Aorta (tissue), 5 donors: ENCODE measurements at regions not wholly inside any gene's neighbourhood (a gene's known extent, or its start where the extent isn't known, plus 50 kb on each side); places are given as distances from the start of the nearest gene placed in this dataset.

Source experiments
- ATAC-seq: fragments of 200-7000 bp; cut with Tn5 transposase; one replicate; pipeline ENCODE4 v1.9.1; 2022; ENCODE audit warnings: moderate library complexity; ENCODE audit not compliant: low FRiP score
- DNase-seq, 2 donors: peaks; one replicate each; pipeline ENCODE4 v3.0.0-alpha.2; 2020
- H3K27ac ChIP-seq, 2 donors: one replicate each; pipeline ENCODE4 v1.5.1; 2013; ENCODE audit warnings: low read length in 2 of 2, mild to moderate bottlenecking in 2 of 2, moderate library complexity in 2 of 2, control low read depth in 1 of 2, inconsistent platforms in 1 of 2, low read depth in 1 of 2
- H3K27me3 ChIP-seq, 2 donors: one replicate each; pipeline ENCODE4 v1.6.1; 2013; ENCODE audit warnings: control low read depth in 1 of 2, low read length in 1 of 2, mild to moderate bottlenecking in 1 of 2, moderate library complexity in 1 of 2; ENCODE audit not compliant: insufficient read depth in 2 of 2, control insufficient read depth in 1 of 2
- H3K36me3 ChIP-seq, 2 donors: one replicate each; pipeline ENCODE4 v1.6.1; 2013; ENCODE audit warnings: control low read depth in 1 of 2, low read length in 1 of 2, mild to moderate bottlenecking in 1 of 2; ENCODE audit not compliant: insufficient read depth in 2 of 2, control insufficient read depth in 1 of 2
- H3K4me1 ChIP-seq, 2 donors: one replicate each; pipeline ENCODE4 v1.6.1; 2013; ENCODE audit warnings: low read length in 2 of 2, control low read depth in 1 of 2, mild to moderate bottlenecking in 1 of 2, moderate library complexity in 1 of 2; ENCODE audit not compliant: insufficient read depth in 2 of 2, control insufficient read depth in 1 of 2
- H3K4me3 ChIP-seq, 2 donors: one replicate each; pipeline ENCODE4 v1.5.1; 2013; ENCODE audit warnings: low read length in 2 of 2, control low read depth in 1 of 2, mild to moderate bottlenecking in 1 of 2
- H3K9me3 ChIP-seq: one replicate; pipeline ENCODE4 v1.6.1; 2013; ENCODE audit warnings: mild to moderate bottlenecking, low read length; ENCODE audit not compliant: control insufficient read depth
- WGBS, 2 donors: extraction: QIAGEN DNeasy Blood & Tissue Kit; methylation state at CpG; one replicate each; pipeline ENCODE4 v1.1.7; 2013; 5-methylcytosine and 5-hydroxymethylcytosine counted together
- intact Hi-C, 2 donors: fragments of 100-400 bp; cut with DNase I; formaldehyde crosslinking; loops; one replicate each; pipeline versions ENCODE4 v1.14.2 to v1.15.0; 2022
- donor health status: healthy with polysubstance abuse.
- donor health status: Bipolar disorder and iron deficiency.
- donor health status: DM: no; HTN: no; CAD: no.
- donor health status: DM: no; HTN: no; CAD: no.
- donor health status: DM: yes; HTN: yes; CAD: no.

DNA sequence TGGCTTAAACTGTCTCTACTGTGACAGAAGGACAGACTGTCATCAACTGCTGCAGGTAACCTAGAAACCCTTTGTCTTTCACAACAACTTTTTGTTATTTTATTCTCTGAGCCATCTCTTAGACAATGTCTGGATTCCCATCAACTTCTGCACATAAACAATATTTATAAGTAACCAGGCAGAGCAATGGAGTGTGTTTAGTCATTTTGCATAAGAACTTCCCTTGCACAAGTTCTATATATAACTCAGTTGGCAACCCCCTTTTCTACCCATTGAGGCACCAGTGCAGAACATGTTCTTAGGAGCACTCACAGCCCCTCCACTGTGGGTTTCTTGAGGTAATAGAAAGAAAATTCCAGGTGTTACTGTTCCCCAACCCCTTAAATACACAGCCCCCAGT, 65.0 kb upstream of the IL6 start:
- Histone ChIP-seq H3K4me3 (no peak overlapping the region), H3K27ac (no peak overlapping the region), H3K4me1 (no peaks in the 10 kb centered on the region), H3K27me3 (no peaks in the 10 kb centered on the region), H3K9me3 (peaks cover 2% of the 10 kb centered on the region), H3K36me3 (no peaks in the 10 kb centered on the region)
- ATAC-seq (no peak), DNase-seq (no peak)
- intact Hi-C loops, result no loop called here

DNA sequence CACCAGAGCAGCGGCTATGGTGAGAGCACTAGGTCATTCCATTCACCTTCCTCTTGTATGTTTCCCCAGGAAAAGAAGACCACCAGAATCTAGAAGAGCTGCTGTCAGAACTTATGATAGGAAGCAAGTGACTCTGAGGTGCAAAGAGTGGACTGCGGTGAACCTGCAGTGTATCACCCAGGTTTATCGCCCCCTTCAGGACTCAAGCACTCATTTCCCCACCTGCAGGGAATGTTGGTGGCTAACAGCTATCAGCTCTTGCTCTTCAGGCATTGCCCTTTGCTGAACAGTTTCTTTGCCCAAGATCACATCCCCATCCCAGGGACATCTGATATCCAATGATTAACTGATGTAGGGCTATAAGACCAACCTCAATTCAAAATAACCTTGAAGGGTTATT, 66.3 kb upstream of the IL6 start:
- Histone ChIP-seq H3K27ac (no peak overlapping the region), H3K27me3 (no peaks in the 10 kb centered on the region), H3K4me1 (no peaks in the 10 kb centered on the region), H3K4me3 (no peak overlapping the region), H3K9me3 (peaks cover 2% of the 10 kb centered on the region), H3K36me3 (no peaks in the 10 kb centered on the region)
- 74 to 80% methylated on average over 3 of the region's 3 CpGs for WGBS, 2 donors
- intact Hi-C loops, result no loop called here
- ATAC-seq (no peak), DNase-seq (no peak)

DNA sequence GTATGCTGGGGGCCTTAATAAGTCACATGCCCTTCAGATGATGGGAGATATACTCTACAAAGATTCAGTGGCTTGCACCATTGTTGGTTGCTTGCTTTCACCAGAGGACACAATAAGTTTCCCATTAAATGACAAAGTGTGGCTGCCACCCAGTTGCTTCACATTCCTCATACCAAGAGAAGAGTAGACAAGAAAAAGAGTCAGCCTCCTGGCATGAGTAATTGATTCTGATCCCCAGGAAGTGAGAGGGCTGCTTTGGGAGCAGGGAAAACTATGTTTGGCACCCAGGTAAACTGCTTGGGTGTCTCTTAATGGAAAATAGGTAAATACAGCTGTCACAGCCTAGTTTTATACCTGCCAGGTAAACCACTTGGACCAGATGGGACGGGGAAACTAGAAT, 66.7 kb upstream of the IL6 start:
- no peak for DNase-seq
- ATAC-seq, result no peak
- intact Hi-C loops, result no loop called here
- 93 to 99% methylated on average over 1 of the region's 1 CpG for WGBS, 2 donors
- Histone ChIP-seq H3K4me3 (no peak overlapping the region), H3K36me3 (no peaks in the 10 kb centered on the region), H3K27ac (no peak overlapping the region), H3K27me3 (no peaks in the 10 kb centered on the region), H3K9me3 (peaks cover 2% of the 10 kb centered on the region), H3K4me1 (no peaks in the 10 kb centered on the region)

DNA sequence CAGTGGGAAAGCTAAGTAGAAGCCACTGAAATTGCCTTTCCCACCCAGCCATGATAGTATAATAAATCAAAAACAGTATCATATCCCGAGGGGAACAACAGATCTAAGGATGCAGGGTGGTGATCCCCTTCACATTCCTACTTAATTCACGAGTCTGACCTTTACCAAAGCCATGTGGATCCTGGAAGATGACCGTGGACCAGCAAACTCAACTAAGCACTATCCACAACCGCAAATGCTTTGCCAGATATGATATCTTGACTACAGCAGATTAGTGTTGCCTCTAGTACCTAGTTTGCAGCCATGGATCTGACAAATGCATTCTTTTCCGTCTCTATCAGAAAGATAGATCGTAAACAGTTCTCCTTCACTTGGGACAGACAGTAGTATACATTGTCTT, 67.3 kb upstream of the IL6 start:
- 80 to 81% methylated on average over 6 of the region's 6 CpGs for WGBS, 2 donors
- no peaks in the 10 kb centered on the region for H3K27me3 ChIP-seq
- H3K9me3 ChIP-seq, result peaks cover 2% of the 10 kb centered on the region
- ATAC-seq, result no peak
- no peaks in the 10 kb centered on the region for H3K36me3 ChIP-seq
- H3K4me3 ChIP-seq, result no peak overlapping the region
- DNase-seq, result no peak
- intact Hi-C loops, result no loop called here
- H3K27ac ChIP-seq, result no peak overlapping the region
- H3K4me1 ChIP-seq, result no peaks in the 10 kb centered on the region

DNA sequence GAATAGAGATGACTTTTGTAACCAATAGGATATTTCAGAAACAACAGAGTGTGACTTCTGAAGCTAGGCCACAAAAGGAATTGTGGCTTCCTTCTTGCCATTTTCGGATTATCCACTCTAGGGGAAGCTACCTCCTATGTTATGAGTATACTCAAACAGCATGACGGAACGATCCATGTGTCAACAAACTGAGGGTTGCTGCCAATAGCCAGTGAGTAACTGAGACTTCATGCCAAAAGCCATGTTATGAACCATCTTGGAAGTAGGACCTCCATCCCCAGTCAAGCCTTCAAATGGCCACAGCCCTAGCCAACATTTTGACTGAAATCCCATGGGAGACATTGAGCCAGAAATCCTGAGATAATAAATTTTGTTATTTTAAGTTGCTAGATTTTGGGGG, 69.0 kb upstream of the IL6 start:
- no peak overlapping the region for H3K4me3 ChIP-seq
- ATAC-seq (no peak), DNase-seq (no peak)
- H3K4me1 ChIP-seq, result no peaks in the 10 kb centered on the region
- no peaks in the 10 kb centered on the region for H3K36me3 ChIP-seq
- 83 to 85% methylated on average over 3 of the region's 3 CpGs for WGBS, 2 donors
- H3K27me3 ChIP-seq, result no peaks in the 10 kb centered on the region
- peaks cover 2% of the 10 kb centered on the region for H3K9me3 ChIP-seq
- H3K27ac ChIP-seq, result no peak overlapping the region
- intact Hi-C loops, result no loop called here

DNA sequence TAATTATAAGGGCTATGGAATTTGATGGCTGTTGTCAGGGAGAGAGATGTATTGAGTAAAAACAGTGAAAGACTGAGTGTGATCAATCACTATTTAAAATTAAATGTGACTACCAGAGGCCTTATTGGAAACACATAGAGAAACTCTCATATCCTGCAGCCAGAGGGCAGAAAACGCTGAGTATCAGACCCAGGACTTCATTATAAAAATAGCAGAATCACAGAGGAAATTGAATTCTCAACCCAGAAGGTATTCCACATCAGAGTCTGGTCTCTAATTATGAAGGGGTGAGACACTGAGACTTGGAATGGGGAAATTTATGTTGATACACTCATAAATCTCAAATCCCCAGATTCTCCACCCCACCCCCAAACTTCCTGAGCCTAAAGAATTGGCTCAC, 69.5 kb upstream of the IL6 start:
- 63 to 73% methylated on average over 1 of the region's 1 CpG for WGBS, 2 donors
- Histone ChIP-seq H3K4me3 (no peak overlapping the region), H3K4me1 (no peaks in the 10 kb centered on the region), H3K27me3 (no peaks in the 10 kb centered on the region), H3K27ac (no peak overlapping the region), H3K36me3 (no peaks in the 10 kb centered on the region), H3K9me3 (peaks cover 2% of the 10 kb centered on the region)
- DNase-seq (no peak), ATAC-seq (no peak)
- intact Hi-C loops, result no loop called here

DNA sequence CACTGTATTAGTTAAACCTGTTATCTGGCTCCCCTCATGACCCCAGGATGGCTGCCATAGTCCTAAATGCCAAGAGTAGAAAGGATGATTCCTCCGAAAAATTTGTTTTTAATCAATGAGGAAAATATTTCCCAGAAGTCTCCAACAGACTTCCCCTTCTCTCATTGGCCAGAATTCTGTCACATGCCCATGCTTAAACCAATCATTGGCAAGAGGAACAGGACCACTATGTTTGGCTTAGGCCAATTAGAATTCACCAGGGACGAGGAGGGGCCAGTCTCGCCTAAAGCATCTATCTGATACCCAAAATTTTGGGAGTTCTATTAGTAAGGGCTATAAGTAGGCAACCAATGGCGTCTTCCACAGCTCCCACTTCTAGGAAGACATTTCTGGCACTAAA, 71.2 kb upstream of the IL6 start:
- Histone ChIP-seq H3K4me3 (no peak overlapping the region), H3K36me3 (no peaks in the 10 kb centered on the region), H3K4me1 (no peaks in the 10 kb centered on the region), H3K27me3 (no peaks in the 10 kb centered on the region), H3K27ac (no peak overlapping the region), H3K9me3 (peaks cover 2% of the 10 kb centered on the region)
- no peak for ATAC-seq
- no peak for DNase-seq
- 95 to 96% methylated on average over 4 of the region's 4 CpGs for WGBS, 2 donors
- intact Hi-C loops, result no loop called here

DNA sequence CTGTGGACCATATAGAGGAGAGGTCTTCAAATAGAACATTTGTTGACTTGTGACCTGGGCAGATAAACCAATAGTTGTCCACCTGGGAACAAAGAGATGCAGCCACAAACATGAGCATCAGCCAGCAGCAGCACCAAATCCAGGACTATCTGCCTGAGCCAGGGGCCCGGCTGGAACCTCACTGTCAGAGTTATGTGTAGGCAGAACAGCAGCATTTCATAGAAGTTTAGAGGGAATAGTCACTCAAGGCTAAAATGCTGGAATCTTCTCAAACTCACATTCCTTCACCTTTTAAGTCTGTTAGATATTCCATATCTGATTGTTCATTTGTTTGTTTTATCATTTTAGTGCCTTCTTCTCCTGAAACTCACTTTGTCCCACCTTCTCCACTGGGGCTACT, 72.2 kb upstream of the IL6 start:
- H3K4me1 ChIP-seq, result no peaks in the 10 kb centered on the region
- intact Hi-C loops, result no loop called here
- no peak overlapping the region for H3K4me3 ChIP-seq
- H3K36me3 ChIP-seq, result no peaks in the 10 kb centered on the region
- no peaks in the 10 kb centered on the region for H3K9me3 ChIP-seq
- ATAC-seq, result no peak
- H3K27ac ChIP-seq, result no peak overlapping the region
- H3K27me3 ChIP-seq, result no peaks in the 10 kb centered on the region
- DNase-seq, result no peak
- 88 to 93% methylated on average over 1 of the region's 1 CpG for WGBS, 2 donors

DNA sequence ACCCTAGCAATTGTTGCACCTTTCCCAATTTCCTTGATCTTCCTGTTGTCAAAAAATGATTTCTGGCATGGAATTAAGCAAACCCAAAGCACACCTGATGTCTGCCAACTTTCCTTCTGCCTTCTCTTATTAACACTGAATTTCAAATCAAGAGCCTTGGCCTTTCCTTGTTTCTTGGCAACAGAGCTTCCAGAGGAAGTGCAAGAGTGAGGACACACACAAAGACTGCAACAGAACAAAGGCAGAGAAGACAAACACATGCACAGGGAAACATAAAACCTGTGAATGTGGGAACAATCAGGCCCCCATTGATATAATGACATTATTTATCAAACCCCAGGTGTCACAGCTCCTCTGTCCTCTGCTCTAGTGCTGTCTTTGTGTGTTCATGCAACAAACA, 73.0 kb upstream of the IL6 start:
- Histone ChIP-seq H3K4me3 (no peak overlapping the region), H3K27me3 (no peaks in the 10 kb centered on the region), H3K36me3 (no peaks in the 10 kb centered on the region), H3K27ac (no peak overlapping the region), H3K4me1 (no peaks in the 10 kb centered on the region), H3K9me3 (no peaks in the 10 kb centered on the region)
- ATAC-seq (no peak), DNase-seq (no peak)
- intact Hi-C loops, result no loop called here
